GM08714 (cell line): ENCODE measurements at regions not wholly inside any gene's neighbourhood (a gene's known extent, or its start where the extent isn't known, plus 50 kb on each side); places are given as distances from the start of the nearest gene placed in this dataset.

Experiments
- H3K4me3 ChIP-seq: fragments of 200-500 bp; sonication (Bioruptor generic); 2 replicates; pipeline ENCODE4 v1.5.1; 2014; ENCODE audit warnings: mild to moderate bottlenecking, low read length, inconsistent platforms
- ZNF274 ChIP-seq: IDR thresholded peaks from 2 replicates; pipeline ENCODE4 v1.6.1; 2012; ENCODE audit warnings: mild to moderate bottlenecking, low read depth, low read length

GRCh38 chr11:104222464-104222863 is 58.5 kb upstream of the PDGFD start:
- TF ChIP-seq ZNF274 = no peak
- H3K4me3 ChIP-seq = no peak overlapping the region

GRCh38 chr11:104221455-104221854 is 57.5 kb upstream of the PDGFD start:
- TF ChIP-seq ZNF274 = no peak
- H3K4me3 ChIP-seq = no peak overlapping the region

GRCh38 chr11:104219096-104219495 is 55.1 kb upstream of the PDGFD start:
- TF ChIP-seq ZNF274 = no peak
- H3K4me3 ChIP-seq = no peak overlapping the region

- no peak overlapping the region for H3K4me3 ChIP-seq
- no peak for TF ChIP-seq ZNF274
These were observed 50.6 kb upstream of the PDGFD start for GRCh38 chr11:104214517-104214916.
